IMR-90 (cell line): ENCODE measurements at regions not wholly inside any gene's neighbourhood (a gene's known extent, or its start where the extent isn't known, plus 50 kb on each side); places are given as distances from the start of the nearest gene placed in this dataset.

Experiments used
- ATAC-seq: fragments of 200-7000 bp; cut with Tn5 transposase; 2 replicates; pipeline ENCODE4 v1.9.1; 2020; ENCODE audit warnings: low read depth, mild to moderate bottlenecking, moderate library complexity
- BruUV-seq: library from RNA; stranded (reverse); fragments of 400-500 nt; replicated peaks from 2 replicates; lab custom pipeline; 2021; lab: Mats Ljungman, UMichigan
- CTCF ChIA-PET: fragments of 300-600 bp; formaldehyde crosslinking; extraction: SDS; loops from one replicate; lab custom pipeline; 2021; ENCODE audit warnings: antibody characterized with exemption; lab: Yijun Ruan, JAX
- POLR2A ChIA-PET: fragments of 300-600 bp; sonication (Branson Sonifier 250); formaldehyde crosslinking; loops from one replicate; lab custom pipeline; 2022; ENCODE audit warnings: antibody characterized with exemption; ENCODE audit not compliant: unreplicated experiment; lab: Charles Lee
- DNase-seq: peaks from one replicate; pipeline ENCODE4 v3.0.0; 2013
- H2AFZ ChIP-seq: replicated peaks from 2 replicates; pipeline ENCODE3; 2013; ENCODE audit warnings: low read length, mild to moderate bottlenecking; ENCODE audit not compliant: poor library complexity
- H2AK5ac ChIP-seq: 2 replicates; pipeline ENCODE4 v1.6.1; 2013; ENCODE audit warnings: low read depth, low read length, inconsistent platforms
- H2AK9ac ChIP-seq: replicated peaks from 2 replicates; pipeline ENCODE3; 2013; ENCODE audit warnings: mild to moderate bottlenecking, low read depth, low read length, moderate library complexity; ENCODE audit not compliant: poor library complexity
- H2BK120ac ChIP-seq: 2 replicates; pipeline ENCODE4 v1.6.1; 2013; ENCODE audit warnings: low read depth, low read length, inconsistent platforms
- H2BK15ac ChIP-seq: 3 replicates; pipeline ENCODE4 v1.6.1; 2013; ENCODE audit warnings: low read depth, low read length, inconsistent platforms
- H2BK20ac ChIP-seq: 2 replicates; pipeline ENCODE4 v1.6.1; 2013; ENCODE audit warnings: low read depth, mild to moderate bottlenecking, inconsistent platforms, low read length, moderate library complexity
- H2BK5ac ChIP-seq: 2 replicates; pipeline ENCODE4 v1.6.1; 2013; ENCODE audit warnings: mild to moderate bottlenecking, low read depth, low read length, inconsistent platforms; ENCODE audit not compliant: poor library complexity, severe bottlenecking
- H3K14ac ChIP-seq: replicated peaks from 2 replicates; pipeline ENCODE4 v1.6.1; 2013; ENCODE audit warnings: low read depth, low read length, inconsistent platforms
- H3K18ac ChIP-seq: 2 replicates; pipeline ENCODE4 v1.6.1; 2013; ENCODE audit warnings: low read depth, low read length, control low read depth
- H3K23ac ChIP-seq: 2 replicates; pipeline ENCODE4 v1.6.1; 2013; ENCODE audit warnings: low read depth, low read length, inconsistent platforms
- H3K27ac ChIP-seq: 2 replicates; pipeline ENCODE4 v1.5.1; 2013; ENCODE audit warnings: mild to moderate bottlenecking, control low read depth, low read length; ENCODE audit not compliant: insufficient read depth
- H3K27me3 ChIP-seq: 2 replicates; pipeline ENCODE4 v1.6.1; 2013; ENCODE audit warnings: low read length; ENCODE audit not compliant: control insufficient read depth, insufficient read depth
- H3K36me3 ChIP-seq: 2 replicates; pipeline ENCODE4 v1.6.1; 2013; ENCODE audit warnings: low read length, mixed read lengths; ENCODE audit not compliant: control insufficient read depth, insufficient read depth
- H3K4ac ChIP-seq: 2 replicates; pipeline ENCODE4 v1.6.1; 2013; ENCODE audit warnings: low read depth, low read length, inconsistent platforms
- H3K4me1 ChIP-seq: 2 replicates; pipeline ENCODE4 v1.6.1; 2013; ENCODE audit warnings: low read length, mixed read lengths; ENCODE audit not compliant: control insufficient read depth, insufficient read depth
- H3K4me2 ChIP-seq: 2 replicates; pipeline ENCODE4 v1.6.1; 2013; ENCODE audit warnings: low read depth, mild to moderate bottlenecking, control low read depth, low read length, moderate library complexity
- H3K4me3 ChIP-seq: 2 replicates; pipeline ENCODE4 v1.5.1; 2013; ENCODE audit warnings: low read depth, mild to moderate bottlenecking, control low read depth, low read length, moderate library complexity; ENCODE audit not compliant: insufficient read depth
- H3K56ac ChIP-seq: 2 replicates; pipeline ENCODE4 v1.6.1; 2013; ENCODE audit warnings: low read length, inconsistent platforms; ENCODE audit not compliant: insufficient read depth; ENCODE audit errors: extremely low read depth
- H3K79me1 ChIP-seq, 2 experiments: 2 replicates each; pipeline ENCODE4 v1.6.1; 2013; ENCODE audit warnings: low read length in 2 of 2, inconsistent platforms in 1 of 2, low read depth in 1 of 2
- H3K9ac ChIP-seq: 2 replicates; pipeline ENCODE4 v1.6.1; 2013; ENCODE audit warnings: low read depth, low read length, control low read depth
- H3K9me1 ChIP-seq: 2 replicates; pipeline ENCODE4 v1.6.1; 2013; ENCODE audit warnings: low read length, inconsistent platforms; ENCODE audit not compliant: insufficient read depth
- H3K9me3 ChIP-seq: 2 replicates; pipeline ENCODE4 v1.6.1; 2013; ENCODE audit warnings: low read length; ENCODE audit not compliant: control insufficient read depth, insufficient read depth
- H4K20me1 ChIP-seq: 2 replicates; pipeline ENCODE4 v1.6.1; 2013; ENCODE audit warnings: low read length, inconsistent platforms; ENCODE audit not compliant: insufficient read depth
- H4K5ac ChIP-seq: 2 replicates; pipeline ENCODE4 v1.6.1; 2013; ENCODE audit warnings: mild to moderate bottlenecking, low read depth, low read length, control low read depth
- H4K8ac ChIP-seq, 2 experiments: 2 replicates each; pipeline ENCODE4 v1.6.1; 2013; ENCODE audit warnings: low read depth in 2 of 2, low read length in 2 of 2, control low read depth in 1 of 2, inconsistent platforms in 1 of 2
- H4K91ac ChIP-seq: 2 replicates; pipeline ENCODE4 v1.6.1; 2013; ENCODE audit warnings: low read depth, low read length, inconsistent platforms; ENCODE audit not compliant: insufficient read depth
- BHLHE40 ChIP-seq: fragments of 150-350 bp; IDR thresholded peaks from 2 replicates; pipeline ENCODE4 v1.6.1; 2016; ENCODE audit warnings: mild to moderate bottlenecking, low read depth, low read length
- CEBPB ChIP-seq: IDR thresholded peaks from 2 replicates; pipeline ENCODE4 v1.6.1; 2012; ENCODE audit warnings: low read depth, low read length, improper control_type of control experiment
- CHD1 ChIP-seq: IDR thresholded peaks from 2 replicates; pipeline ENCODE4 v1.6.1; 2012; ENCODE audit warnings: low read depth, low read length, improper control_type of control experiment
- CTCF ChIP-seq: conservative IDR thresholded peaks from 2 replicates; pipeline ENCODE4 v1.5.1; 2012; ENCODE audit warnings: mild to moderate bottlenecking, low read depth, low read length, improper control_type of control experiment
- FOS ChIP-seq: fragments of 150-350 bp; IDR thresholded peaks from 2 replicates; pipeline ENCODE4 v1.6.1; 2016; ENCODE audit warnings: low read depth, low read length
- MAFK ChIP-seq: IDR thresholded peaks from 2 replicates; pipeline ENCODE4 v1.6.1; 2012; ENCODE audit warnings: low read depth, low read length, improper control_type of control experiment
- MAZ ChIP-seq: IDR thresholded peaks from 2 replicates; pipeline ENCODE4 v1.6.1; 2012; ENCODE audit warnings: low read depth, mild to moderate bottlenecking, low read length, improper control_type of control experiment, moderate library complexity, borderline replicate concordance
- MXI1 ChIP-seq: IDR thresholded peaks from 2 replicates; pipeline ENCODE4 v1.6.1; 2012; ENCODE audit warnings: low read depth, mild to moderate bottlenecking, low read length, moderate library complexity, borderline replicate concordance
- NFE2L2 ChIP-seq: fragments of 150-350 bp; IDR thresholded peaks from 2 replicates; pipeline ENCODE4 v1.6.1; 2016; ENCODE audit warnings: low read depth, mild to moderate bottlenecking, low read length
- POLR2A ChIP-seq: IDR thresholded peaks from 2 replicates; pipeline ENCODE4 v1.6.1; 2012; ENCODE audit warnings: mild to moderate bottlenecking, low read depth, low read length
- RAD21 ChIP-seq: IDR thresholded peaks from 2 replicates; pipeline ENCODE4 v1.6.1; 2012; ENCODE audit warnings: low read length, improper control_type of control experiment
- RCOR1 ChIP-seq: IDR thresholded peaks from 2 replicates; pipeline ENCODE4 v1.6.1; 2012; ENCODE audit warnings: mild to moderate bottlenecking, low read length, improper control_type of control experiment; ENCODE audit not compliant: insufficient replicate concordance
- RFX5 ChIP-seq: IDR thresholded peaks from 2 replicates; pipeline ENCODE4 v1.8.0; 2012; ENCODE audit warnings: low read depth, mild to moderate bottlenecking, low read length, moderate library complexity
- SMC3 ChIP-seq: fragments of 150-350 bp; IDR thresholded peaks from 2 replicates; pipeline ENCODE4 v1.6.1; 2016; ENCODE audit warnings: low read depth, mild to moderate bottlenecking, antibody characterized with exemption, low read length, moderate library complexity
- USF2 ChIP-seq: fragments of 150-350 bp; IDR thresholded peaks from 2 replicates; pipeline ENCODE4 v1.6.1; 2017; ENCODE audit warnings: mild to moderate bottlenecking, antibody characterized with exemption, low read length, low read depth
- dilution Hi-C: fragments of 300-500 bp; cut with HindIII; formaldehyde crosslinking; loops from one replicate; pipeline ENCODE4 v1.14.3; 2018; ENCODE audit warnings: low sequenced_read_pairs; ENCODE audit not compliant: unreplicated experiment
- in situ Hi-C: fragments of 300-500 bp; cut with MboI; formaldehyde crosslinking; loops from 3 replicates; pipeline ENCODE4 v1.14.3; 2019; ENCODE audit warnings: low sequenced_read_pairs, inconsistent platforms, mixed read lengths
- intact Hi-C: fragments of 100-400 bp; cut with micrococcal nuclease; formaldehyde crosslinking; loops from 2 replicates; pipeline ENCODE4 v1.10.0; 2022
- TF ChIP-seq, protein P1 (sequence below): fragments of 150-350 bp; IDR thresholded peaks from 2 replicates; pipeline ENCODE4 v1.6.1; 2016; ENCODE audit warnings: low read depth, mild to moderate bottlenecking, low read length, moderate library complexity, borderline replicate concordance

DNA sequence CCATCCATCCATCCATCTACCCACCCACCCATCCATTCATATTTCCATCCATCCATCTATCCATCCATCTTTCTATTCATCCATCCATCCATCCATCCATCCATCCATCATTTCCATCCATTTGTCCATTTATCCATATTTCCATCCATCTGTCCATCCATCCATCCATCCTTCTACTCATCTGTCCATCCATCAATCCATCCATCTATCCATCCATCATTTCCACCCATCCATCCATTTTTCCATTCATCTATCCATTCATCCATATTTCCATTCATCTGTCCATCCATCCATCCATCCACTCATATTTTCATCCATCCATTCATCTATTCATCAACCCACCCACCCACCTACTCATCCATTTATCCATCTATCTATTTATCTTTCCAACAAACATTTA lies 229.6 kb downstream of the TEX29 start:
- intact Hi-C loops (no loop called here), in situ Hi-C loops (no loop called here)
- BruUV-seq, result no TSS peak

More for the DNA sequence above, 229.6 kb downstream of the TEX29 start:
- H2AK5ac ChIP-seq, result no peak overlapping the region
- no peak overlapping the region for H2AK9ac ChIP-seq
- H3K4ac ChIP-seq, result no peak overlapping the region
- dilution Hi-C loops, result no loop called here
- no peak overlapping the region for H4K91ac ChIP-seq
- no peak overlapping the region for H3K9ac ChIP-seq
- H3K23ac ChIP-seq, result no peak overlapping the region
- no peak overlapping the region for H3K18ac ChIP-seq
- no peak overlapping the region for H2AFZ ChIP-seq
- H3K36me3 ChIP-seq, result no peaks in the 10 kb centered on the region
- no peak overlapping the region for H3K56ac ChIP-seq
- ChIA-PET POLR2A (no interaction called here), CTCF (no interaction called here)
- ATAC-seq (no peak), DNase-seq (no peak)
- H3K9me3 ChIP-seq, result peaks cover 40% of the 10 kb centered on the region
- H4K20me1 ChIP-seq, result no peaks in the 10 kb centered on the region
- no peak overlapping the region for H2BK120ac ChIP-seq
- H3K79me1 ChIP-seq, result no peaks in the 10 kb centered on the region
- H3K4me2 ChIP-seq, result no peak overlapping the region
- H2BK20ac ChIP-seq, result no peak overlapping the region
- peak overlapping the region; percentile 65 for H2BK5ac ChIP-seq
- no peaks in the 10 kb centered on the region for H3K9me1 ChIP-seq
- TF ChIP-seq, protein P1, sequence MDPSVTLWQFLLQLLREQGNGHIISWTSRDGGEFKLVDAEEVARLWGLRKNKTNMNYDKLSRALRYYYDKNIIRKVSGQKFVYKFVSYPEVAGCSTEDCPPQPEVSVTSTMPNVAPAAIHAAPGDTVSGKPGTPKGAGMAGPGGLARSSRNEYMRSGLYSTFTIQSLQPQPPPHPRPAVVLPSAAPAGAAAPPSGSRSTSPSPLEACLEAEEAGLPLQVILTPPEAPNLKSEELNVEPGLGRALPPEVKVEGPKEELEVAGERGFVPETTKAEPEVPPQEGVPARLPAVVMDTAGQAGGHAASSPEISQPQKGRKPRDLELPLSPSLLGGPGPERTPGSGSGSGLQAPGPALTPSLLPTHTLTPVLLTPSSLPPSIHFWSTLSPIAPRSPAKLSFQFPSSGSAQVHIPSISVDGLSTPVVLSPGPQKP, result no peak
- no peak for TF ChIP-seq FOS
- no peak for TF ChIP-seq MAFK
- no peak for TF ChIP-seq NFE2L2
- no peak for TF ChIP-seq CEBPB
- no peak for TF ChIP-seq USF2
- TF ChIP-seq RCOR1, result no peak
- no peak for TF ChIP-seq MAZ
- no peak for TF ChIP-seq CTCF
- TF ChIP-seq CHD1, result no peak
- TF ChIP-seq RFX5, result no peak
- no peak for TF ChIP-seq SMC3
- no peak for TF ChIP-seq RAD21
- no peak for TF ChIP-seq MXI1
- no peak for TF ChIP-seq POLR2A
- TF ChIP-seq BHLHE40, result no peak
- H4K8ac ChIP-seq, result no peak overlapping the region
- no peaks in the 10 kb centered on the region for H3K4me1 ChIP-seq
- H3K27me3 ChIP-seq, result no peaks in the 10 kb centered on the region
- H3K4me3 ChIP-seq, result no peak overlapping the region
- H3K27ac ChIP-seq, result no peak overlapping the region
- no peak overlapping the region for H2BK15ac ChIP-seq
- H3K14ac ChIP-seq, result no peak overlapping the region
- H4K5ac ChIP-seq, result no peak overlapping the region
